ENCODE measurements at regions not wholly inside any gene's neighbourhood (a gene's known extent, or its start where the extent isn't known, plus 50 kb on each side); places are given as distances from the start of the nearest gene placed in this dataset.
A peak's percentile ranks its signal among the peaks of the same experiment; 100 is the strongest.

GRCh38 chr6:105606831-105607463, 204.1 kb upstream of the PREP start:
- no peak for DNase-seq (ENCODE audit: low spot score)
- no peak for TF ChIP-seq CTCF (IDR thresholded peaks at IDR 0.05)
- ATAC-seq (ENCODE audit: low FRiP score) = no peak

GRCh38 chr6:105604587-105604884, 201.7 kb upstream of the PREP start:
- no peak for DNase-seq (ENCODE audit: low spot score)
- ATAC-seq (ENCODE audit: low FRiP score) = no peak
- TF ChIP-seq CTCF (IDR thresholded peaks at IDR 0.05) = no peak

GRCh38 chr6:105603788-105604586, 201.1 kb upstream of the PREP start:
- no peak for DNase-seq (ENCODE audit: low spot score)
- no peak for TF ChIP-seq CTCF (IDR thresholded peaks at IDR 0.05)
- no peak for ATAC-seq (ENCODE audit: low FRiP score)

GRCh38 chr6:105601541-105602236, 198.8 kb upstream of the PREP start:
- DNase-seq (ENCODE audit: low spot score) = peak; percentile 43
- ATAC-seq (ENCODE audit: low FRiP score) = peak; percentile 80
- no peak for TF ChIP-seq CTCF (IDR thresholded peaks at IDR 0.05)

- DNase-seq (ENCODE audit: low spot score) = no peak
- no peak for TF ChIP-seq CTCF (IDR thresholded peaks at IDR 0.05)
- no peak for ATAC-seq (ENCODE audit: low FRiP score)
Observed at GRCh38 chr6:105600336-105601260, 197.7 kb upstream of the PREP start.

GRCh38 chr6:105598264-105598663, 195.4 kb upstream of the PREP start:
- no peak for TF ChIP-seq CTCF (IDR thresholded peaks at IDR 0.05)
- ATAC-seq (ENCODE audit: low FRiP score) = no peak
- no peak for DNase-seq (ENCODE audit: low spot score)

All from omental fat pad (tissue), 3 donors.